Heart left ventricle (tissue), 13 donors: ENCODE measurements at regions not wholly inside any gene's neighbourhood (a gene's known extent, or its start where the extent isn't known, plus 50 kb on each side); places are given as distances from the start of the nearest gene placed in this dataset.

Experiments used
- POLR2A ChIP-seq, 2 donors: fragments of 450-650 bp; IDR thresholded peaks; one replicate each; pipeline ENCODE4 v1.6.1; 2017; ENCODE audit warnings: antibody characterized with exemption in 2 of 2, mild to moderate bottlenecking in 2 of 2, moderate library complexity in 2 of 2
- TF ChIP-seq, protein P1 (sequence below), 12 donors: fragments of 200-600 bp; sonication (generic) in 4 of 12; IDR thresholded peaks; one replicate each; pipeline versions ENCODE4 v1.5.0 to v1.8.0; 2018 to 2022; ENCODE audit warnings: antibody characterized with exemption in 12 of 12, mild to moderate bottlenecking in 5 of 12
- donor health status: ischemic (EF 13 %, LVEDD 7.1; RV severe dilation, severe dysfunction).
- donor health status: DM: no; HTN: yes; CAD: no.
- donor health status: DM: no; HTN: no; CAD: no.
- donor health status: ischemic (EF 25% LVEDD 6.9; RV normal size, moderate dysfunction).
- donor health status: ischemic (EF 25% LVEDD 5.7; RV mildly dilated, moderate dysfunction).
- donor health status: ischemic (EF 35%, LVEDD 5.7; RV mildly dilated, moderate dysfunction).
- donor health status: nonischemic (EF 11% LVEDD 7.7; RV severe dilation, severe dysfunction).
- donor health status: DM: yes; HTN: yes; CAD: no.
- donor health status: PGD.
- donor health status: ischemic (EF 29% LVEDD 5.4; RV normal size, mild dysfunction).
- donor health status: nonischemic (EF 23%, LVEDD 6.1; RV moderate dilation, normal function).

DNA sequence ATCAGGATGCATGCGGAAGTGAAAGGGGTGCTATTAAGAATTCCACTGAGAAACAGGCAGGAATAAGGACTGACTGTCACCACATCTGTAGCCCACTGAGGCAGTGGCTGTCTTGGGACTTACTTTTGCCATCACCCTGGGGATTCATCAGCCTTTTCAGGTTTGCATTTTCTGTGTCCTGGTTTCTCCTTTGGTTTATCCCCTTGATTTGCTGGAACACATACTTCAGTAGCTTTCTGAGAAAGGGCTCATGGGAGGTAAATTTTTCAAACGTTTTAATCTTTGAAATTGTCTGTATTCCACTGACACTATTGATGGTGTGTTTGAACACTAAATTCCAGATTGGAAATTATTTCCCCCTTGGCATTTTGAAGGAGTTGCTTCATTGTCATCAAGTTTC lies 80.2 kb upstream of the ACTRT2 start:
- TF ChIP-seq, protein P1, sequence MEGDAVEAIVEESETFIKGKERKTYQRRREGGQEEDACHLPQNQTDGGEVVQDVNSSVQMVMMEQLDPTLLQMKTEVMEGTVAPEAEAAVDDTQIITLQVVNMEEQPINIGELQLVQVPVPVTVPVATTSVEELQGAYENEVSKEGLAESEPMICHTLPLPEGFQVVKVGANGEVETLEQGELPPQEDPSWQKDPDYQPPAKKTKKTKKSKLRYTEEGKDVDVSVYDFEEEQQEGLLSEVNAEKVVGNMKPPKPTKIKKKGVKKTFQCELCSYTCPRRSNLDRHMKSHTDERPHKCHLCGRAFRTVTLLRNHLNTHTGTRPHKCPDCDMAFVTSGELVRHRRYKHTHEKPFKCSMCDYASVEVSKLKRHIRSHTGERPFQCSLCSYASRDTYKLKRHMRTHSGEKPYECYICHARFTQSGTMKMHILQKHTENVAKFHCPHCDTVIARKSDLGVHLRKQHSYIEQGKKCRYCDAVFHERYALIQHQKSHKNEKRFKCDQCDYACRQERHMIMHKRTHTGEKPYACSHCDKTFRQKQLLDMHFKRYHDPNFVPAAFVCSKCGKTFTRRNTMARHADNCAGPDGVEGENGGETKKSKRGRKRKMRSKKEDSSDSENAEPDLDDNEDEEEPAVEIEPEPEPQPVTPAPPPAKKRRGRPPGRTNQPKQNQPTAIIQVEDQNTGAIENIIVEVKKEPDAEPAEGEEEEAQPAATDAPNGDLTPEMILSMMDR (IDR thresholded peaks at IDR 0.05): no peak
- TF ChIP-seq POLR2A (IDR thresholded peaks at IDR 0.05): no peak
